GM12878 (cell line): ENCODE measurements at regions not wholly inside any gene's neighbourhood (a gene's known extent, or its start where the extent isn't known, plus 50 kb on each side); places are given as distances from the start of the nearest gene placed in this dataset.

Experiments
- CTCF ChIP-seq, 3 experiments: IDR thresholded peaks in 2 of 3; conservative IDR thresholded peaks in 1 of 3; 2 replicates each; pipeline ENCODE4 v1.5.1; 2011; ENCODE audit warnings: low read depth in 3 of 3, low read length in 3 of 3, mild to moderate bottlenecking in 3 of 3, control low read depth in 2 of 3, moderate library complexity in 2 of 3, inconsistent platforms in 1 of 3, mixed read lengths in 1 of 3; ENCODE audit not compliant: control insufficient read depth in 2 of 3, insufficient read depth in 1 of 3; ENCODE audit errors: extremely low read depth in 1 of 3
- HDGF ChIP-seq: fragments of 450-650 bp; IDR thresholded peaks from 2 replicates; pipeline ENCODE4 v1.6.1; 2016; ENCODE audit warnings: antibody characterized with exemption
- KDM1A ChIP-seq: fragments of 200-600 bp; sonication (generic); IDR thresholded peaks from 2 replicates; pipeline ENCODE4 v1.6.1; 2016; ENCODE audit warnings: borderline replicate concordance
- NR2C1 ChIP-seq: fragments of 450-650 bp; IDR thresholded peaks from 2 replicates; pipeline ENCODE4 v1.6.1; 2017; ENCODE audit warnings: antibody characterized with exemption, mild to moderate bottlenecking, moderate library complexity
- PBX3 ChIP-seq: IDR thresholded peaks from 2 replicates; pipeline ENCODE4 v1.6.1; 2011; ENCODE audit warnings: mild to moderate bottlenecking, low read depth, low read length, moderate library complexity; ENCODE audit not compliant: insufficient replicate concordance
- POLR2AphosphoS2 ChIP-seq: IDR thresholded peaks from 2 replicates; pipeline ENCODE4 v1.6.1; 2011; ENCODE audit warnings: low read depth, mild to moderate bottlenecking, low read length, improper control_type of control experiment, moderate library complexity
- RFX5 ChIP-seq: IDR thresholded peaks from 2 replicates; pipeline ENCODE4 v1.6.1; 2011; ENCODE audit warnings: low read depth, low read length, improper control_type of control experiment
- SKIL ChIP-seq: fragments of 450-650 bp; IDR thresholded peaks from 2 replicates; pipeline ENCODE4 v1.6.1; 2017; ENCODE audit warnings: mild to moderate bottlenecking, low read depth, inconsistent platforms; ENCODE audit not compliant: poor library complexity, severe bottlenecking
- SREBF1 ChIP-seq: IDR thresholded peaks from 2 replicates; pipeline ENCODE4 v1.6.1; 2012; ENCODE audit warnings: mild to moderate bottlenecking, low read length
- SRF ChIP-seq, 2 experiments: IDR thresholded peaks; 2 replicates each; pipeline ENCODE4 v1.6.1; 2011; ENCODE audit warnings: low read depth in 2 of 2, low read length in 2 of 2, mild to moderate bottlenecking in 1 of 2, moderate library complexity in 1 of 2
- TAF1 ChIP-seq: IDR thresholded peaks from 2 replicates; pipeline ENCODE4 v1.6.1; 2011; ENCODE audit warnings: mild to moderate bottlenecking, low read depth, low read length, borderline replicate concordance
- TF ChIP-seq, protein P1 (sequence below): IDR thresholded peaks from 2 replicates; pipeline ENCODE4 v1.6.1; 2011; ENCODE audit warnings: borderline replicate concordance, low read depth, mild to moderate bottlenecking, moderate library complexity, low read length; ENCODE audit not compliant: insufficient read depth, poor library complexity, severe bottlenecking

DNA sequence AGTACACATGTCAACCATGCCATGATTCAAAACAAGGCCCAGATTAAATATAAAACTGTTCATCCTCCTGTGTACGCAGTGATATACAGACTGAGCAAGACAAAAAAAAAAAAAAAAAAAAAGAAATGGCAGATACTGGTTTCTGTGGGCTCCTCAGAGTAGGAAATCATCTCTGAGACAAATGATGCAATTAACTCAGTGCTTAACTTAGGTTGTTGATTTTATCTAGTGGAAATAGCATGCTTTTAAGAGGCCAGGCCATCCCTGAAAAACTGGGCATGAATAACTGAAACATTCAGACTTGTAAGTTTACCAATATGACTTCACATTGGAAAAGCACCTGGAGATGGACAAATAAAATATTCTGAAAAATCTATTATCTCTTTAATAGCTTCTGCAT lies 69.0 kb downstream of the DKK1 start:
- TF ChIP-seq CTCF (IDR thresholded peaks at IDR 0.05 in 2 of 3, conservative IDR thresholded peaks at IDR 0.05 in 1 of 3; ENCODE audit: control insufficient read depth in 2 of 3, extremely low read depth in 1 of 3, insufficient read depth in 1 of 3, low read depth in 3 of 3, low read length in 3 of 3), result no peak
- TF ChIP-seq SRF (IDR thresholded peaks at IDR 0.05; ENCODE audit: low read depth in 2 of 2, low read length in 2 of 2), result no peak
- TF ChIP-seq, protein P1, sequence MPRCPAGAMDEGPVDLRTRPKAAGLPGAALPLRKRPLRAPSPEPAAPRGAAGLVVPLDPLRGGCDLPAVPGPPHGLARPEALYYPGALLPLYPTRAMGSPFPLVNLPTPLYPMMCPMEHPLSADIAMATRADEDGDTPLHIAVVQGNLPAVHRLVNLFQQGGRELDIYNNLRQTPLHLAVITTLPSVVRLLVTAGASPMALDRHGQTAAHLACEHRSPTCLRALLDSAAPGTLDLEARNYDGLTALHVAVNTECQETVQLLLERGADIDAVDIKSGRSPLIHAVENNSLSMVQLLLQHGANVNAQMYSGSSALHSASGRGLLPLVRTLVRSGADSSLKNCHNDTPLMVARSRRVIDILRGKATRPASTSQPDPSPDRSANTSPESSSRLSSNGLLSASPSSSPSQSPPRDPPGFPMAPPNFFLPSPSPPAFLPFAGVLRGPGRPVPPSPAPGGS, result no peak
- no peak for TF ChIP-seq POLR2AphosphoS2
- no peak for TF ChIP-seq SREBF1
- no peak for TF ChIP-seq KDM1A
- no peak for TF ChIP-seq NR2C1
- no peak for TF ChIP-seq TAF1
- TF ChIP-seq SKIL, result no peak
- no peak for TF ChIP-seq HDGF
- TF ChIP-seq RFX5, result no peak
- no peak for TF ChIP-seq PBX3
